ENCODE measurements at regions not wholly inside any gene's neighbourhood (a gene's known extent, or its start where the extent isn't known, plus 50 kb on each side); places are given as distances from the start of the nearest gene placed in this dataset.
A peak's percentile ranks its signal among the peaks of the same experiment; 100 is the strongest.

DNA sequence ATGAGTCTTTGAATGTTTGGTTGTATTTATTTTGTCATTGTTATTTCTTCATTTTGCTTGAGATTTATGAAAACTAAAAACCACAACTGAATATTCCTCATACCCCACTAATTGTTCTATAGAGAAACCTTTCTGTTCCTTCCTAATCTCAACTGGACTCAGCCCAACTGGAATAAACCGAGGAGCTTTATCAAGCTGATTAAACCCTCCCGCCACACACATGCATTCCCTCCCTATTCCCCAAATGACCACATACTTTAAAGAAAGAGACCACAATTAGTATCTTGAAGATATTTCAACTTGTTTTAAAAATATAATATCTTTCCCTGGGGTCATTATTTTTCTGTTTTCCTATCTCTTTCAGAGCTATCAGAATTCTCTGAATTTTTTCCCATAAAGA lies 107.5 kb downstream of the OSR1 start:
- FAIRE-seq (no peak), DNase-seq (ENCODE audit: low read depth) (no peak)
- H3K4me3 ChIP-seq (ENCODE audit: low read depth, low read length), result no peak overlapping the region
- H3K36me3 ChIP-seq (ENCODE audit: control insufficient read depth, insufficient read depth, low read length), result no peaks in the 10 kb centered on the region
- TF ChIP-seq, protein P1, sequence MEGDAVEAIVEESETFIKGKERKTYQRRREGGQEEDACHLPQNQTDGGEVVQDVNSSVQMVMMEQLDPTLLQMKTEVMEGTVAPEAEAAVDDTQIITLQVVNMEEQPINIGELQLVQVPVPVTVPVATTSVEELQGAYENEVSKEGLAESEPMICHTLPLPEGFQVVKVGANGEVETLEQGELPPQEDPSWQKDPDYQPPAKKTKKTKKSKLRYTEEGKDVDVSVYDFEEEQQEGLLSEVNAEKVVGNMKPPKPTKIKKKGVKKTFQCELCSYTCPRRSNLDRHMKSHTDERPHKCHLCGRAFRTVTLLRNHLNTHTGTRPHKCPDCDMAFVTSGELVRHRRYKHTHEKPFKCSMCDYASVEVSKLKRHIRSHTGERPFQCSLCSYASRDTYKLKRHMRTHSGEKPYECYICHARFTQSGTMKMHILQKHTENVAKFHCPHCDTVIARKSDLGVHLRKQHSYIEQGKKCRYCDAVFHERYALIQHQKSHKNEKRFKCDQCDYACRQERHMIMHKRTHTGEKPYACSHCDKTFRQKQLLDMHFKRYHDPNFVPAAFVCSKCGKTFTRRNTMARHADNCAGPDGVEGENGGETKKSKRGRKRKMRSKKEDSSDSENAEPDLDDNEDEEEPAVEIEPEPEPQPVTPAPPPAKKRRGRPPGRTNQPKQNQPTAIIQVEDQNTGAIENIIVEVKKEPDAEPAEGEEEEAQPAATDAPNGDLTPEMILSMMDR (IDR thresholded peaks at IDR 0.05; ENCODE audit: insufficient read depth, low read length, severe bottlenecking), result no peak
- H3K27me3 ChIP-seq (ENCODE audit: control insufficient read depth, insufficient read depth, low read length), result no peaks in the 10 kb centered on the region

DNA sequence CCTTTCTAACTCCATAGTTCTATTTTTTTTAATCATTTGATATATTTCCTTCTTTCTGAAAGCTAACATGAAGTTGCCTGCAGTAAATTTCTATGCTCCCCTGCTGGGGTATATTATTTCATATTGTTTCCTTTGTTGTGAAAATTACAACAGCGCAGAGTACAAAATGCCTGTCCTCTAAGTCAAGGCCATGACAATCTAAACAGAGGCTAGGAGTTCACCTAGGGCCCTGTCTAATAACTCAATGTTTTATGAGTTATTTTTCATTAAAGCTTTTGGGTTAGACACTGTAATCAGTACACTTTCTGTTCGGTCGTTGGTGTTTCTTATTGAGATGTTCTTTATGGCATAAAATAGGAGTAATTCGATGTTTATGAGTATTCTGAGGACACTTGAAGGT lies 111.2 kb downstream of the OSR1 start:
- TF ChIP-seq, protein P1 (IDR thresholded peaks at IDR 0.05; ENCODE audit: insufficient read depth, low read length, severe bottlenecking), result no peak
- FAIRE-seq (no peak), DNase-seq (ENCODE audit: low read depth) (no peak)
- no peaks in the 10 kb centered on the region for H3K27me3 ChIP-seq (ENCODE audit: control insufficient read depth, insufficient read depth, low read length)
- no peak overlapping the region for H3K4me3 ChIP-seq (ENCODE audit: low read depth, low read length)
- H3K36me3 ChIP-seq (ENCODE audit: control insufficient read depth, insufficient read depth, low read length), result no peaks in the 10 kb centered on the region

DNA sequence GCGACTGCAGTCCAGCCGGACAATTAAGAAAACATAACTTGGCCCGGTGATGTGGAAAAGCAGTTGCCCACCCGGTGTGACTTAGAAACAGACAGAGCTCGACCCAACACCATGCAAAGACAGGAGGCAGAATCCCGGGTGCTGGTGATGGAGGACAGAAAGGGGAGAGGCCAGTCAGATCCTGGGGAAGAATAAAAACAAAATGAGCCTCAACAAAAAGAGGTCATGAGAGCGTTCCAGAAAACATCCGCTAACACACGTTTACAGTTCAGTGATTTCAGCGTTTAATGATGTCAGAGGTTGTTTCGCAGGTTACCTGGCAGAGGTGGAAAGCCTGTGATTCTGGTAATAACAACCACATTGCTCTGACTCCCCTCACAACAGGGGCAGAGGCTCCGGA lies 111.9 kb downstream of the OSR1 start:
- DNase-seq (ENCODE audit: low read depth) (no peak), FAIRE-seq (no peak)
- Histone ChIP-seq H3K27me3 (ENCODE audit: control insufficient read depth, insufficient read depth, low read length) (no peaks in the 10 kb centered on the region), H3K4me3 (ENCODE audit: low read depth, low read length) (no peak overlapping the region), H3K36me3 (ENCODE audit: control insufficient read depth, insufficient read depth, low read length) (no peaks in the 10 kb centered on the region)
- TF ChIP-seq, protein P1 (IDR thresholded peaks at IDR 0.05; ENCODE audit: insufficient read depth, low read length, severe bottlenecking), result no peak

DNA sequence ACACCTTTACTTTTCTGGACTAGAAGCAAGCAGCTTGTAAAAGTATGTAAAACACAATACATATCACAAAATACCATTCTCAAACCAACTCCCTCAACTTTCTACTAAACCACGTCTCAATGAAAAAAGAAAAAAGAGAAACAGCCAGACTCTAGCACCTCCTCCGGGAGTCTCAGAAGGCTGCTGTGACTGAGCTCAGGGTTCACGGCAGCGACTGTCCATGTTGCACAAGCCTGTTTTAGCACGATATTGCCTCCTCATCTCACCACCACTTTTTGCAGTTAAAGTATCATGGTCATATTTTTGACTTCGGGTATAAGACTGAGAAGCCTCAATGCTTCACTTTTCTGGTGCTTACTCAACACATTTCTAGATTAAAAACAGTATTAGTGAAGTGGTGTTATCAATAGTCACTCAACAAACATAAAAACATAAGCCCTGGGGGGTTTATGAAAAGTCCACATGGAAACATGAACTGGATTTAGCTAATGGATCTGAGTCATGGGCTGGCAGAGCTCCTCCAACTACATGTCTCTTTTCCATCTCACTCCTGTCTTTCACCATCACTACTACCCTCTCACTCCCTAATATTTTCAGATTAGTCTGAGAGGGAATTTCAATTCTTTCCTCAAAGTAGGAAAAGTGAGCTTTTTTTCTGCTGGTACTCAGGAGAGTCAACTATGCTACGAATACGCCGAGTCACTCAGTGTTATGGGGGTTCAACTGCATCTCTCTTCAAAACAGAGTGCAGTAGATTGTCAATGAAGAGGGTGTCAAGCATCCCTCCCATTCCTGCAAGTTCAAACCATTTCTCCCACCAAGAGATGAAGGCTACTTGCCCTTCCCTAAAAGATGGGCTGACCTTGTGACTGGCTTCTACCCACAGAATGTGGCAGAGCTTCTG lies 113.7 kb downstream of the OSR1 start:
- no peaks in the 10 kb centered on the region for H3K27me3 ChIP-seq (ENCODE audit: control insufficient read depth, insufficient read depth, low read length)
- FAIRE-seq (no peak), DNase-seq (ENCODE audit: low read depth) (peak; percentile 54)
- TF ChIP-seq, protein P1 (IDR thresholded peaks at IDR 0.05; ENCODE audit: insufficient read depth, low read length, severe bottlenecking), result no peak
- no peaks in the 10 kb centered on the region for H3K36me3 ChIP-seq (ENCODE audit: control insufficient read depth, insufficient read depth, low read length)
- no peak overlapping the region for H3K4me3 ChIP-seq (ENCODE audit: low read depth, low read length)

DNA sequence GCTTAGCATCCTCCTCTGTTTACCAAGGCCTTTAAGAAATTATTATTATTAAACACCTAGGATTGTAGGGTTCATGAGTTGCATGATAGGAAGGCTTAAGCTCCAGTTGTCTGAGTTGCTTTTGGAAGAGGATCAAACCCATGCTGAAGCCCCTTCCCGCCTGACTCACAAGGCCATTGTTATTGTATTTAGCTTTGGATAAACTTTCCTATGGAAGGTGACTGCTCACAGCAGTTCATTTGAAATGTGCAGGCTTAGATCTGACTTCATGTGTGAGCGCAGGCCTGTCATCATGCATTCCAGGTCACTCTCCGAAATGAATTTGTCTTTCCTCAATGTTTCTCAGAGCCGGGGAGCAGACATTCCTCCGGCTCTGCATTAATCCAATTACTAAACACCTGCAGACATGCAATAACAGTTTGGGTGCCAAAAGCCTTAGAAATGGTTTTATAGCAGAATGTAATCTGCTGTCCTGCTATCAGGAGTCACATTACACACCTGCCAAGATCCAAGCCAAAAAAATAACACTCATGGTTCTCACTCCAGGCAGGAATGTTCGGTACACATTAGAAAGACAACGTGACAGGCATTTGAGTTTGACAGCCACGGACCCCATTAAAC lies 119.9 kb downstream of the OSR1 start:
- DNase-seq (ENCODE audit: low read depth) (no peak), FAIRE-seq (no peak)
- Histone ChIP-seq H3K36me3 (ENCODE audit: control insufficient read depth, insufficient read depth, low read length) (no peaks in the 10 kb centered on the region), H3K4me3 (ENCODE audit: low read depth, low read length) (no peak overlapping the region), H3K27me3 (ENCODE audit: control insufficient read depth, insufficient read depth, low read length) (no peaks in the 10 kb centered on the region)
- TF ChIP-seq, protein P1 (IDR thresholded peaks at IDR 0.05; ENCODE audit: insufficient read depth, low read length, severe bottlenecking), result no peak
